ENCODE measurements at regions not wholly inside any gene's neighbourhood (a gene's known extent, or its start where the extent isn't known, plus 50 kb on each side); places are given as distances from the start of the nearest gene placed in this dataset.

DNA sequence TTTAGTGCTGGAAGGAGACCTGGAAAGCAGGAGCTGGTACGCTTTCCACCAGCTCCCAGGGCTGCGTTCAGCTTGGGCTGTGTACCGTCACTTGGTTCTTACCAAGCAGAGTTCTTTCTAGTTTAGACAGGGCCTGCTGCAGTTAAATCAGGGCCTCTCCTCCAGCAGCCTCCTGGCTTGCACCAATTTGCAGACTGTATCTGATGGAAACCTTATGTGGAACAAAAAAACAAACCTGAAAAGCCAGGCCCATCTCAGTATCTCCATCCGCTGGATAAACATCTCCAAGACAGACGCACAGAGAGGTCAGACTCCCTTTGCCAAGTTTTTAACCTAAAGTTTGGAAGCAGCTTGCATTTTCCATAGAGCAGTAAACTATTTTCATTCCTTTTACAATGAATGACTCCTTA, 288.6 kb upstream of the SORL1-AS1 start:
- Histone ChIP-seq H3K27ac (ENCODE audit: low read length) (no peak overlapping the region), H3K27me3 (ENCODE audit: control insufficient read depth, insufficient read depth, low read length) (no peaks in the 10 kb centered on the region), H3K4me1 (ENCODE audit: control insufficient read depth, insufficient read depth, low read length) (no peaks in the 10 kb centered on the region), H3K36me3 (ENCODE audit: control insufficient read depth, insufficient read depth, low read length) (no peaks in the 10 kb centered on the region), H3K9me3 (ENCODE audit: control insufficient read depth, insufficient read depth, low read depth, low read length) (peaks cover 9% of the 10 kb centered on the region; the same call in 1 of the 2 replicates), H3K4me3 (ENCODE audit: low read depth in 2 of 2, low read length in 2 of 2) (no peak overlapping the region)
- CTCF ChIA-PET = no interaction called here
- DNase-seq (ENCODE audit: low read depth, low spot score) = no peak
- no TSS peak for BruUV-seq (replicated peaks)
- ATAC-seq = no peak
- TF ChIP-seq SIN3A (IDR thresholded peaks at IDR 0.05; ENCODE audit: borderline replicate concordance, insufficient read depth, low read depth, low read length) = no peak
- no peak for TF ChIP-seq POLR2AphosphoS5 (IDR thresholded peaks at IDR 0.05; ENCODE audit: low read depth, low read length)
- no peak for TF ChIP-seq TCF7L2 (IDR thresholded peaks at IDR 0.05; ENCODE audit: low read depth, low read length)
- no peak for TF ChIP-seq CTCF (IDR thresholded peaks at IDR 0.05)
- TF ChIP-seq, protein P1, sequence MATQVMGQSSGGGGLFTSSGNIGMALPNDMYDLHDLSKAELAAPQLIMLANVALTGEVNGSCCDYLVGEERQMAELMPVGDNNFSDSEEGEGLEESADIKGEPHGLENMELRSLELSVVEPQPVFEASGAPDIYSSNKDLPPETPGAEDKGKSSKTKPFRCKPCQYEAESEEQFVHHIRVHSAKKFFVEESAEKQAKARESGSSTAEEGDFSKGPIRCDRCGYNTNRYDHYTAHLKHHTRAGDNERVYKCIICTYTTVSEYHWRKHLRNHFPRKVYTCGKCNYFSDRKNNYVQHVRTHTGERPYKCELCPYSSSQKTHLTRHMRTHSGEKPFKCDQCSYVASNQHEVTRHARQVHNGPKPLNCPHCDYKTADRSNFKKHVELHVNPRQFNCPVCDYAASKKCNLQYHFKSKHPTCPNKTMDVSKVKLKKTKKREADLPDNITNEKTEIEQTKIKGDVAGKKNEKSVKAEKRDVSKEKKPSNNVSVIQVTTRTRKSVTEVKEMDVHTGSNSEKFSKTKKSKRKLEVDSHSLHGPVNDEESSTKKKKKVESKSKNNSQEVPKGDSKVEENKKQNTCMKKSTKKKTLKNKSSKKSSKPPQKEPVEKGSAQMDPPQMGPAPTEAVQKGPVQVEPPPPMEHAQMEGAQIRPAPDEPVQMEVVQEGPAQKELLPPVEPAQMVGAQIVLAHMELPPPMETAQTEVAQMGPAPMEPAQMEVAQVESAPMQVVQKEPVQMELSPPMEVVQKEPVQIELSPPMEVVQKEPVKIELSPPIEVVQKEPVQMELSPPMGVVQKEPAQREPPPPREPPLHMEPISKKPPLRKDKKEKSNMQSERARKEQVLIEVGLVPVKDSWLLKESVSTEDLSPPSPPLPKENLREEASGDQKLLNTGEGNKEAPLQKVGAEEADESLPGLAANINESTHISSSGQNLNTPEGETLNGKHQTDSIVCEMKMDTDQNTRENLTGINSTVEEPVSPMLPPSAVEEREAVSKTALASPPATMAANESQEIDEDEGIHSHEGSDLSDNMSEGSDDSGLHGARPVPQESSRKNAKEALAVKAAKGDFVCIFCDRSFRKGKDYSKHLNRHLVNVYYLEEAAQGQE (IDR thresholded peaks at IDR 0.05; ENCODE audit: insufficient read depth in 1 of 2, low read depth in 2 of 2, low read length in 1 of 2) = no peak
- POLR2A ChIA-PET = no interaction called here
- intact Hi-C loops (cut with micrococcal nuclease; ENCODE audit: unreplicated experiment) (no loop called here), in situ Hi-C loops (cut with HindIII; ENCODE audit: low pct_unique_long_range_greater_than_20kb, low sequenced_read_pairs) (no loop called here)

- Histone ChIP-seq H3K27me3 (ENCODE audit: control insufficient read depth, insufficient read depth, low read length) (no peaks in the 10 kb centered on the region), H3K27ac (ENCODE audit: low read length) (no peak overlapping the region), H3K36me3 (ENCODE audit: control insufficient read depth, insufficient read depth, low read length) (no peaks in the 10 kb centered on the region), H3K9me3 (ENCODE audit: control insufficient read depth, insufficient read depth, low read depth, low read length) (peaks cover 9% of the 10 kb centered on the region; the same call in 1 of the 2 replicates), H3K4me1 (ENCODE audit: control insufficient read depth, insufficient read depth, low read length) (no peaks in the 10 kb centered on the region), H3K4me3 (ENCODE audit: low read depth in 2 of 2, low read length in 2 of 2) (no peak overlapping the region)
- intact Hi-C loops (cut with micrococcal nuclease; ENCODE audit: unreplicated experiment) = no loop called here
- DNase-seq (ENCODE audit: low read depth, low spot score) (no peak), ATAC-seq (no peak)
- TF ChIP-seq SIN3A (IDR thresholded peaks at IDR 0.05; ENCODE audit: borderline replicate concordance, insufficient read depth, low read depth, low read length) (no peak), POLR2AphosphoS5 (IDR thresholded peaks at IDR 0.05; ENCODE audit: low read depth, low read length) (no peak), CTCF (IDR thresholded peaks at IDR 0.05) (no peak), TCF7L2 (IDR thresholded peaks at IDR 0.05; ENCODE audit: low read depth, low read length) (no peak)
- TF ChIP-seq, protein P1 (IDR thresholded peaks at IDR 0.05; ENCODE audit: insufficient read depth in 1 of 2, low read depth in 2 of 2, low read length in 1 of 2) = no peak
- no TSS peak for BruUV-seq (replicated peaks)
- ChIA-PET POLR2A (no interaction called here), CTCF (no interaction called here)
- in situ Hi-C loops (cut with HindIII; ENCODE audit: low pct_unique_long_range_greater_than_20kb, low sequenced_read_pairs) = no loop called here
Observed at GRCh38 chr11:121740902-121741301, 288.1 kb upstream of the SORL1-AS1 start.

All from Panc1 (cell line).